Gastroesophageal sphincter (tissue), 4 donors: ENCODE measurements at regions not wholly inside any gene's neighbourhood (a gene's known extent, or its start where the extent isn't known, plus 50 kb on each side); places are given as distances from the start of the nearest gene placed in this dataset.

Experiments
- ATAC-seq: fragments of 150-250 bp; one replicate; pipeline ENCODE4 v1.9.1; 2016; ENCODE audit warnings: mild to moderate bottlenecking, moderate library complexity
- H3K27ac ChIP-seq, 4 donors: fragments of 200-600 bp; sonication (generic) in 3 of 4; 1 replicate in 3 of 4; 2 replicates in 1 of 4; pipeline ENCODE4 v1.5.1; 2016 to 2019
- H3K27me3 ChIP-seq: fragments of 200-600 bp; sonication (generic); one replicate; pipeline ENCODE4 v1.5.1; 2019
- H3K36me3 ChIP-seq, 2 donors: fragments of 200-600 bp; sonication (generic); one replicate each; pipeline ENCODE4 v1.5.1; 2019; ENCODE audit warnings: control low read depth in 1 of 2
- H3K4me1 ChIP-seq, 3 donors: fragments of 200-600 bp; sonication (generic); 1 replicate in 2 of 3; 2 replicates in 1 of 3; pipeline ENCODE4 v1.5.1; 2016 to 2019; ENCODE audit warnings: control low read depth in 2 of 3
- H3K4me3 ChIP-seq, 2 donors: fragments of 200-600 bp; sonication (generic); one replicate each; pipeline ENCODE4 v1.5.1; 2019; ENCODE audit warnings: mild to moderate bottlenecking in 1 of 2, moderate library complexity in 1 of 2
- H3K9me3 ChIP-seq, 3 donors: fragments of 200-600 bp; sonication (generic); one replicate each; pipeline ENCODE4 v1.5.1; 2017 to 2019; ENCODE audit warnings: control low read depth in 2 of 3
- EP300 ChIP-seq: sonication (generic); formaldehyde crosslinking; IDR thresholded peaks from one replicate; pipeline ENCODE4 v1.6.1; 2017; ENCODE audit warnings: antibody characterized with exemption, mild to moderate bottlenecking
- POLR2A ChIP-seq, 2 donors: fragments of 450-650 bp; IDR thresholded peaks; one replicate each; pipeline ENCODE4 v1.6.1; 2017; ENCODE audit warnings: antibody characterized with exemption in 2 of 2, mild to moderate bottlenecking in 2 of 2, moderate library complexity in 1 of 2
- POLR2AphosphoS5 ChIP-seq: sonication (generic); formaldehyde crosslinking; IDR thresholded peaks from one replicate; pipeline ENCODE4 v1.6.1; 2017; ENCODE audit warnings: antibody characterized with exemption
- WGBS, 2 donors: methylation state at CpG; one replicate each; pipeline ENCODE4 v1.1.5; 2018; ENCODE audit warnings: low coverage in 1 of 2; 5-methylcytosine and 5-hydroxymethylcytosine counted together
- TF ChIP-seq, protein P1 (sequence below), 4 experiments: fragments of 200-600 bp in 2 of 4; fragments of 450-650 bp in 2 of 4; sonication (generic) in 1 of 4; IDR thresholded peaks; one replicate each; pipeline ENCODE4 v1.5.1; 2017 to 2019; ENCODE audit warnings: antibody characterized with exemption in 4 of 4, mild to moderate bottlenecking in 2 of 4, moderate library complexity in 2 of 4

DNA sequence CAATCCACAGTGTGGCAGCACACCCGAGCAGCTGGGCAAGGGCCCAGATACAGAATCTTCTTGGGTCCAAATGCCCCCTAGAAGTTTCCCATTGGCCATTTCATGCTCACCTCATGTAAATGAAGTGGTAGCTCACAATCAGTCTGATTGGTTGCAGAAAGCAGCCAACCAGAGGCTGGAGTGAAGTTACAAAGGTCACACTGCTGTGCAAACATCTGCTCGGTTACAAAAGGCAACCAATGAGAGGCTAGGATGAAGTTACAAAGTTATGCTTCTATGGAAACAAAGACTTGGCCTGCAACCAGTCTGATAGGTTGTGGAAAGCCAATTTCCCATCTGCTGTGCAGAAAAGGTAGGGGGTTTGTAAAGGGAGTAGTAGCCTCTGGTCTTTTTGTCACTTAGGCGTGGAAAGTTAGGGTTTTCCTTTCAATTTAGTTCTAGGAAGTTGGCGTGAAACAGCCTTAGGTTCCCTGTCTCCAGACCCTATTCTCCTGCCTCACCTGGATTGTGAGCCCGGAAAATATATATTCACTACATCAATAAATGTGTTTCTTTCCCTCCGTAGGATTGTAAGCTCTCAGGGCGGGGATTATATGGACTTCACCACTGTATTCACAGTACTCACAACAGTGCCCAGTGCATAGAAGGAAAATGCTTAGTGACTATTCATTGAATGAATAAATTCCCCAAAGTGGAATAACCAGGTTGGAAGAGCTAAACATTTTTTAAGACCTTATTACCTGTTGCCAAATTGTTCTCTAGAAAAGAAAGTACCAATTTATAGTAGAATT lies 91.9 kb downstream of the URB2 start:
- H3K4me1 ChIP-seq = no peaks in the 10 kb centered on the region
- 81 to 100% methylated on average over 2 to 7 of the region's 7 CpGs for WGBS, 2 donors
- TF ChIP-seq POLR2AphosphoS5 (no peak), EP300 (no peak), POLR2A (IDR thresholded peaks at IDR 0.05) (no peak)
- TF ChIP-seq, protein P1, sequence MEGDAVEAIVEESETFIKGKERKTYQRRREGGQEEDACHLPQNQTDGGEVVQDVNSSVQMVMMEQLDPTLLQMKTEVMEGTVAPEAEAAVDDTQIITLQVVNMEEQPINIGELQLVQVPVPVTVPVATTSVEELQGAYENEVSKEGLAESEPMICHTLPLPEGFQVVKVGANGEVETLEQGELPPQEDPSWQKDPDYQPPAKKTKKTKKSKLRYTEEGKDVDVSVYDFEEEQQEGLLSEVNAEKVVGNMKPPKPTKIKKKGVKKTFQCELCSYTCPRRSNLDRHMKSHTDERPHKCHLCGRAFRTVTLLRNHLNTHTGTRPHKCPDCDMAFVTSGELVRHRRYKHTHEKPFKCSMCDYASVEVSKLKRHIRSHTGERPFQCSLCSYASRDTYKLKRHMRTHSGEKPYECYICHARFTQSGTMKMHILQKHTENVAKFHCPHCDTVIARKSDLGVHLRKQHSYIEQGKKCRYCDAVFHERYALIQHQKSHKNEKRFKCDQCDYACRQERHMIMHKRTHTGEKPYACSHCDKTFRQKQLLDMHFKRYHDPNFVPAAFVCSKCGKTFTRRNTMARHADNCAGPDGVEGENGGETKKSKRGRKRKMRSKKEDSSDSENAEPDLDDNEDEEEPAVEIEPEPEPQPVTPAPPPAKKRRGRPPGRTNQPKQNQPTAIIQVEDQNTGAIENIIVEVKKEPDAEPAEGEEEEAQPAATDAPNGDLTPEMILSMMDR (IDR thresholded peaks at IDR 0.05) = no peak

DNA sequence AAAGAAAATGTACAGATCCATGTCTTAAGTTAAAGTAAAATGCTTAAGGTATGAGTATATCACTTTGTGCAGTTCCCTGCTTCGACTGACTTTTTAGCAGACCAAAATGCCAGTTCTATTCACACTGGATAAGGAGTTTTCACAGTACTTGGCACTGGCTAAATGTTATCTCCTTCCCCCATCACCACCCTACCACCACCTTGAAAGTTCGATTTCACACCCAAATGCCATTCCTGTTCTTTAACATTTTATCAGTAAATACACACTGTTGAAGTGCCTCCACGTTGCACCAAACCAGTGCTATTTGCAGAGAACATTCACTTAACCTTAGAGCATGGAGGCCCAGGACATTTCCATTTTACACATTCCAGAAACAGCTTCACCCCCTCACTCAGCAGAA lies 100.0 kb downstream of the URB2 start:
- ATAC-seq = no peak
- TF ChIP-seq EP300 (no peak), POLR2AphosphoS5 (no peak), POLR2A (IDR thresholded peaks at IDR 0.05) (no peak)
- TF ChIP-seq, protein P1 (IDR thresholded peaks at IDR 0.05) = no peak
- WGBS, 2 donors = 55 to 81% methylated on average over 2 to 3 of the region's 3 CpGs
- Histone ChIP-seq H3K27me3 (no peaks in the 10 kb centered on the region), H3K4me1 (no peaks in the 10 kb centered on the region), H3K9me3 (peaks cover 0 to 11% (median 0%) of the 10 kb centered on the region in 3 donors), H3K36me3 (no peaks in the 10 kb centered on the region), H3K27ac (no peak overlapping the region), H3K4me3 (no peak overlapping the region)

More for the DNA sequence above, 91.9 kb downstream of the URB2 start:
- no peak overlapping the region for H3K4me3 ChIP-seq
- no peaks in the 10 kb centered on the region for H3K36me3 ChIP-seq
- ATAC-seq = no peak
- no peak overlapping the region for H3K27ac ChIP-seq
- H3K9me3 ChIP-seq = peaks cover 0 to 13% (median 0%) of the 10 kb centered on the region in 3 donors
- no peaks in the 10 kb centered on the region for H3K27me3 ChIP-seq

DNA sequence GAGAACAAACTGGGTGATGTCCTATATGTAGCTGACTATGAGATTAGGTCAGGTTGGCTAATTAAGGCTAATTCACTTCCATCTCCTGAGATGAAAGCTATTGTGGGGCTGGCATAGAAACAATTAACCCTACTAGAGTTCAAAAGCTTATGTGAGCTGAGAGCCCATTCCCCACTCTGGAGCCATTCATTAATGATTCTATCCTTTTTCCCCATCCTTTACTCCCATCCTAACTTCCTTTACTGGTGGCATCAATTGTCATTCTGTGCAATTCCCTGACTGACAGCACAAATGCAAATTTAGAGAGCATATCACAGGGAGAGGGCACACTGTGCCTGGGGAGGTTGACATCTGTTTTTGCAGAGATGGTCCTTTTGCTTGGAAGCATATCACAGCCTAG lies 103.9 kb downstream of the URB2 start:
- no peaks in the 10 kb centered on the region for H3K9me3 ChIP-seq
- ATAC-seq = no peak
- H3K27me3 ChIP-seq = no peaks in the 10 kb centered on the region
- H3K27ac ChIP-seq = no peak overlapping the region
- TF ChIP-seq POLR2AphosphoS5 = no peak
- TF ChIP-seq, protein P1 (IDR thresholded peaks at IDR 0.05) = no peak
- no peak for TF ChIP-seq POLR2A (IDR thresholded peaks at IDR 0.05)
- TF ChIP-seq EP300 = no peak
- no peaks in the 10 kb centered on the region for H3K4me1 ChIP-seq
- H3K36me3 ChIP-seq = no peaks in the 10 kb centered on the region
- no peak overlapping the region for H3K4me3 ChIP-seq

DNA sequence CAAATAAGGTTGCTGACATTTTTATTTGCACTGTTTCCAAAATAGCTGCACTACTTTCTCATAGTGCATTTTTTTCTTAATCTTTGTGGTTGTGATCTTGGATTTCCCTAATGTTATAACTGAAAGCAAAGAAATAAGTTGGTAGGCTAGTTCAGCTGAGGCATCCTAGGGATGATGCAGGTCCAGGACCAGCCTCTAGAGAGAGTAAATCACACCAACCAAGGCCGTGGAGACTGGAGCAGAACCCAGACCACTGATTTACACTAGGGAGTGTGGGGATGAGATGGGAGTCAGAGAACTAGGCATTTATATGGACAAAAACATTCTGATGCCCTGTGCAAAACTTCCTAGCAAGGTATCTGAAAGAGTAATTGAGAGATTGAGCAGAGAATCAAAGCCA lies 104.5 kb downstream of the URB2 start:
- ATAC-seq = no peak

More for the DNA sequence above, 104.5 kb downstream of the URB2 start:
- no peak overlapping the region for H3K4me3 ChIP-seq
- no peak overlapping the region for H3K27ac ChIP-seq
- H3K4me1 ChIP-seq = no peaks in the 10 kb centered on the region
- 25% methylated on average over 1 of the region's 1 CpG; no CpG with 5 or more reads in 1 of the 2 donors for WGBS, 2 donors
- no peaks in the 10 kb centered on the region for H3K27me3 ChIP-seq
- no peaks in the 10 kb centered on the region for H3K36me3 ChIP-seq
- no peaks in the 10 kb centered on the region for H3K9me3 ChIP-seq
- TF ChIP-seq POLR2A (IDR thresholded peaks at IDR 0.05) = no peak
- TF ChIP-seq, protein P1 (IDR thresholded peaks at IDR 0.05) = no peak
- TF ChIP-seq EP300 = no peak
- no peak for TF ChIP-seq POLR2AphosphoS5
